Activated CD4-positive, alpha-beta T cell treated with anti-CD3 and anti-CD28 coated beads, Interleukin-2, amount 50 U/mL, for 16 hours (primary cell): ENCODE measurements at regions not wholly inside any gene's neighbourhood (a gene's known extent, or its start where the extent isn't known, plus 50 kb on each side); places are given as distances from the start of the nearest gene placed in this dataset.
"Not testable (repeated sequence)": the region's sequence is repeated elsewhere in the genome, so short reads cannot be mapped to it uniquely, and the experiment has no call there.

ENCODE experiments used
- DNase-seq: peaks from one replicate; pipeline ENCODE4 v3.0.0-alpha.2; 2020

- no peak for DNase-seq
Measured at GRCh38 chr5:122602700-122603099, 172.2 kb upstream of the SNX2 start.

- no peak for DNase-seq
Measured at GRCh38 chr5:122605236-122605635, 169.6 kb upstream of the SNX2 start.

GRCh38 chr5:122607818-122608217, 167.1 kb upstream of the SNX2 start:
- no peak for DNase-seq

- DNase-seq, result no peak
Measured at GRCh38 chr5:122608222-122608621, 166.7 kb upstream of the SNX2 start.

- DNase-seq, result no peak
Measured at GRCh38 chr5:122611406-122611805, 163.5 kb upstream of the SNX2 start.

- no peak for DNase-seq
Measured at GRCh38 chr5:122612901-122613300, 162.0 kb upstream of the SNX2 start.

- no peak for DNase-seq
Measured at GRCh38 chr5:122615146-122615545, 159.7 kb upstream of the SNX2 start.

GRCh38 chr5:122615832-122616231, 159.0 kb upstream of the SNX2 start:
- DNase-seq, result no peak

GRCh38 chr5:122618046-122618445, 156.8 kb upstream of the SNX2 start:
- not testable (repeated sequence) for DNase-seq

GRCh38 chr5:122620768-122621167, 154.1 kb upstream of the SNX2 start:
- DNase-seq, result not testable (repeated sequence)

GRCh38 chr5:122628714-122629113, 146.2 kb upstream of the SNX2 start:
- DNase-seq, result not testable (repeated sequence)

- DNase-seq, result no peak
Measured at GRCh38 chr5:122629121-122629677, 145.7 kb upstream of the SNX2 start.

- no peak for DNase-seq
Measured at GRCh38 chr5:122638581-122638980, 136.3 kb upstream of the SNX2 start.

- DNase-seq, result no peak
Measured at GRCh38 chr5:122639033-122639432, 135.8 kb upstream of the SNX2 start.

GRCh38 chr5:122639864-122640263, 135.0 kb upstream of the SNX2 start:
- no peak for DNase-seq

- no peak for DNase-seq
Measured at GRCh38 chr5:122649080-122649479, 125.8 kb upstream of the SNX2 start.

GRCh38 chr5:122653087-122654017, 121.5 kb upstream of the SNX2 start:
- DNase-seq, result no peak

GRCh38 chr5:122656160-122656559, 118.7 kb upstream of the SNX2 start:
- no peak for DNase-seq

GRCh38 chr5:122656577-122656976, 118.3 kb upstream of the SNX2 start:
- no peak for DNase-seq

- no peak for DNase-seq
Measured at GRCh38 chr5:122661496-122662180, 113.2 kb upstream of the SNX2 start.

GRCh38 chr5:122665051-122665450, 109.8 kb upstream of the SNX2 start:
- no peak for DNase-seq

- no peak for DNase-seq
Measured at GRCh38 chr5:122668552-122668951, 106.3 kb upstream of the SNX2 start.

GRCh38 chr5:122669709-122670108, 105.2 kb upstream of the SNX2 start:
- DNase-seq, result not testable (repeated sequence)

GRCh38 chr5:122673343-122673742, 101.5 kb upstream of the SNX2 start:
- DNase-seq, result no peak
